Posterior cingulate gyrus (tissue), 11 donors: ENCODE measurements at regions not wholly inside any gene's neighbourhood (a gene's known extent, or its start where the extent isn't known, plus 50 kb on each side); places are given as distances from the start of the nearest gene placed in this dataset.
A peak's percentile ranks its signal among the peaks of the same experiment; 100 is the strongest.

ENCODE experiments used
- DNase-seq, 10 donors: peaks; one replicate each; pipeline versions ENCODE4 v3.0.0 to v3.0.0-alpha.2; 2020 to 2021; ENCODE audit warnings: mixed read lengths in 3 of 10
- intact Hi-C: fragments of 100-400 bp; cut with DNase I; formaldehyde crosslinking; loops from one replicate; pipeline ENCODE4 v1.15.1; 2023

DNA sequence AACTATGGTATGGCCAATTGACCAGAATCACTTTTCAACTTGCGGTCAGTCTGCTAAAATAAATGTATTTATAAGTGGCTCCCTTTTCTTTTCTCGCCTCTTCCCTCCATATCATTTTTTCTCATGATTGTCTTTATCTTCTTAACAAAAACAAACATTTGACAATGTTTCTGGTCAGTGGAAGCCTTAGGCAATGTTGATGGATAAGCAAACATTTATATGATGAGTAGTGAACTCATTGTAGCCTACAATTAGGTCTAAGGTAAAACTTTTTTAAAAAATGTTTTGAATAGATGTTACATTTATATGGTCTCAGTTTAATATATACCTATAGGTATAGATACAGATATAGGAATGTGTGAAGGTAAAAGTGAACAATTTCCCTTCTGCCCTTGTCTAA is 355.4 kb downstream of the MFSD1 start:
- intact Hi-C loops: no loop called here
- no peak for DNase-seq

DNA sequence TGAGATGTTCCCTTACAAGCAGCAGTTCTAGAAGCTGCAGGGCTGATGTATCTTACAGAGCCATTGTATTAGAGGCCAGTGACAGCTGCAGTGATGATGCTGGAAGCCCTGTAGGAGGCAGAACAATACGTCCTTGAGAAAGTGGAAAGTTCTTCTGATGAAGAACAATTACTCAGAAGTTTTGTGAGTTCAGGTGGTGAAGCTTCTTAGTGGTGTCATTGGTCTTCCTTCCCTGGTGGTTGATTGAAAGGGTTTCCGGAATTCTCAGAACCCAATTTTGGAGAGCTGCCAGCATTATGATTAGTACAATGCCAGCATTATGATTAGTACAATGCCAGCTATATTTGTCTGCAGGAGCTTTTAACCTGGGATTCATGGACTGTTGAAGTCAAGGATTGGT is 356.4 kb downstream of the MFSD1 start:
- DNase-seq: no peak
- intact Hi-C loops: no loop called here

DNA sequence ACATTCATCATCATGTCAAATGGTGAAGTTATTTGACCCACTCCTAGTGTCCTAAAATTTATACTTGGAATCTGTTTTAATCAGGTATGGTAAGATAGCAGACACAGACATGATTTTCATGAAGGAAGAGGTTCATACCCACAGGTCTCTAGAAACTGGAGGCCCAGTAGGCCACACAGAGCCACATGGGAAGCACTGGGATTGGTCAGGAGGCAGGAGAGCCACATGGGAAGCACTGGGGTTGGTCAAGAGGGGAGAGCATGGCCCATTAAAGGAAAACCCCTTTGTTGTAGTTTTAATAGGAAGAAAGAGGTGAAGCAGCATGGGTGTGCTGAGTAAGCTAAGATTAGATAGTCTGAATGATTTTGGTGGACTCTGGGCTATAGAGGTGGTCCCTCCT is 356.9 kb downstream of the MFSD1 start:
- intact Hi-C loops: no loop called here

GRCh38 chr3:159159546-159159945 is 357.7 kb downstream of the MFSD1 start:
- no peak for DNase-seq
- intact Hi-C loops: no loop called here

More for the DNA sequence above, 356.9 kb downstream of the MFSD1 start:
- peak in 1 of 10 donors; percentile 51 for DNase-seq

GRCh38 chr3:159163656-159164055 is 361.8 kb downstream of the MFSD1 start:
- no peak for DNase-seq
- intact Hi-C loops: no loop called here

DNA sequence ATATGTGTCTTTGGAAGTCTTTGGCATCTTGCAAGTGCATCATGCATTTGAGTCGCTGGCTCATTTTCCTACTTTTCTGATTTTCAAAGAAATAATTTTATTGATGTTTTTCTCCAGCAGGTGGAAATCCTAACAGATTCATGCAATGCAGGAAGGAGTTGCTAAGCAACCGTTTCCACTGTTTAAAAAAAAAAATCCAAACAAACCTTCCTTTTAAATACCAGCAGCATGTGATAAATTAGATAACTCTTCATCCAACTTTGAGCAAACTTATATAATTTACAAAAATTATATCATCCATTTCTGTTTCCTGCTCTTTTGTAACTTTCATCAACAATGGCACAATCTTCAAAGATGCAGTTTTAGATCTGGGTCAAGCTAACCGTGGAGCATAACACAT is 364.1 kb downstream of the MFSD1 start:
- no peak for DNase-seq
- intact Hi-C loops: no loop called here

DNA sequence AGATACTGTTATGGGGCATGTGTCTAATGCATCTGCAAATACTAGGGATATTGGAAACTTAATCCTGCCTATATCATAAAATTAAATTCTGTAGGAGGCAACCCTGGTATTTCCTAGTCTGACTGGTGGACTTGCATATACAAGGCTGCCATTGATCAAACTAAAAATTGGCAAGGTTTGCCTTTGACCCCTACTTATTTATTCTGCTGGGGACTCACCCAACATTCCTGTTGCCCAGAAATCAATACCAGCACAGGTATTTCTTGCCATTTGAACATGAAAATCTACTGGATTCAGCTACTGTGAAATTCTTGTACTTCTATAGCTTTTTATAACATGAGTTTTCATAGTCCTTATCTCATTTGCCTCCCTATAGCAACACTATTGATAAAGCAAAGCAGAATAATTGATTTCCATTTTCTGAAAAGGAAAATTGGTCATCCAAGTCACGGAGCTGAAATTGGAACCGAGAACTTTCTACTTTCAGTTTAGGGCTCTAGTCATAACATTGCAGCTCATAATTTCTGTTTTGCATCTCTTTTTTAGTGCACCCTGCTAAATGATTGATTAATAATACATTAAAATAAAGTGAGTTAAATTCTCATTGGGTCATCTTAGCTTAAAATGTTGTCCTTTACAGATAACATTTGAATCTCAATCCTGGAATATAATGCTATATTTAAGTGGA is 365.2 kb downstream of the MFSD1 start:
- no peak for DNase-seq
- intact Hi-C loops: no loop called here

- DNase-seq: no peak
- intact Hi-C loops: no loop called here
These were observed 366.9 kb downstream of the MFSD1 start for GRCh38 chr3:159168788-159169187.

DNA sequence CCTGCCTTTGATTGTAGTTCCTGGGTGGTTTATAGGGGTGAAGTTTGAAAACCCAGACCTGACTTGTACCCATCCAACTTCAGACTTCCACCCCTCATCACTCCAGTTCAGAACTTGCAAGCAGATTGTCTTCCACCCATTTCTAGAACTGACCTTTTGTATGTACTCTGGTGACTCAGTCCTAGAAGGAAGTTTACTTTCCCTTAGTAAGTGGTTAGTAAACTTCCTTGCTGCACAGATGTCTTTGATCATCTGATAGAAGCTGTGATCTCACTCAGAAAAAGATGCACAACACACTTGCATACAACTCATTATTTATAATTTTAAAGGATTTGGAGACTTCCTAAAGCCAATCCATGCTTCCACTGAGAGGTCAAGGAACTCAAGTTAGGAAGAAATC is 368.0 kb downstream of the MFSD1 start:
- intact Hi-C loops: no loop called here
- DNase-seq: no peak

DNA sequence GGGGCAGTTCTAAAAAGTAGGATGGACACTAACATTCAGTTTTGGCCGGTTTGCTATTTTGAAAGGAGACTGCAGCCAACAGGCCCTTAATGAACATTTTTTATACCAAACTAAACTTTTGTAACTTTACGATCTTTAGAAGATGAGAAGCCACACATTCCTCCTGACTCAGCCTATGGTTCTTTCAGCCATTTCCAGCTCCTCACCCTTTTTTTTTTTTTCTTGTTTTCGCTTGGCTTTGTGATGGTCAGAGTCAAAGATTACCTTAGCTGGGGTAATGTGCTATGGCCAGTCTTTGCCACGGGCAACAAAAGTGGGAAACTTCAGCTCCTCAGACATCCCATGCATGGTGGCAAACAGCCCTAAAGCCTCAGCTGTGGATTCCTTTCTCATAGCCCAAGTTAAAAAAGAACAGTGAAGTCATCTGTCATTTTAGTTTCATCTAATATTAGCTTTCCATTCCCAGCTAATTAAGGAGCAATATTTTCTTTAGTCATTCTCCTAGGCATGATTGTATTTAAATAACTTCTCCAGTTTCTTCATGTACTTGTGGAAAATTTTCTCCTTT is 368.7 kb downstream of the MFSD1 start:
- DNase-seq: no peak
- intact Hi-C loops: no loop called here

- intact Hi-C loops: no loop called here
- DNase-seq: no peak
These were observed 369.5 kb downstream of the MFSD1 start for GRCh38 chr3:159171333-159171732.

GRCh38 chr3:159172473-159172872 is 370.6 kb downstream of the MFSD1 start:
- no peak for DNase-seq
- intact Hi-C loops: no loop called here

DNA sequence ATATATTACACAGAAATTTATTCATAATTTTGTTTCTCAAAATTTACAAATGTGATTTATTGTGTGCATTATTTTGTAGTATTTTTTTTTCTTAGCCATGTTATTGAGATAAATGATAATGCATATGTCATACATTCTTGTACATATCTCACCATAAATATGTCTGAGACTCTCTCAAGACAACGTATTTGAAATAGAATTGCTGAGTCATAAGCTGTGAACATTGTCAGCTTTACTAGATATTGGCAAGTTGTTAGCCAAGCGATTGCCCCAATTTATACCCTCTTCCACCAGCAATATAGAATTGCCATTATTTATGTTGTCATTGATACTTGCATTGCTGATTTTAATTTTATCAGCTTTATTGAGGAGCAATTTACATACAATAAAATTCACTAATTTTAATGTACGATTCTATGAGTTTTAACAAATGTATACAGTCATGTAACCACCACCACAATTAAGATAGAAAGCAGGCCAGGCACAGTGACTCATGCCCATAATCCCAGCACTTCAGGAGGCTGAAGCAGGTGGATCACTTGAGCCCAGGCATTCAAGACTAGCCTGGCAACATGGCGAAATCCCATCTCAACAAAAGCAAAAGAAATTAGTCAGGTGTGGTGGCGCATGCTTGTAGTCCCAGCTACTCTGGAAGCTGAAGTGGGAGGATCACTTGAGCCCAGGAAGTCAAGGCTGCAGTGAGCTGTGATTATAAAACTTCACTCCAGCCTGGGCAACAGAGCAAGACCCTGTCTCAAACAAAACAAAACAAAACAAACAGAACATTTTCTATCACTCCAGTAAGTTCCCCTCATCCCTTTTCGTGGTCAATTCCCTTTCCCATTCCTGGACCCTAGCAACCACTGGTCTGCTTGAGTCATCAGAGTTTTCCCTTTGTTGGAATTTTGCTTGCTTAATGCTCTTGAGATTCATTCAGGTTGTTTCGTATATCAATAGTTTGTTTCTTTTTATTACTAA is 373.1 kb downstream of the MFSD1 start:
- intact Hi-C loops: no loop called here

GRCh38 chr3:159178209-159178897 is 376.5 kb downstream of the MFSD1 start:
- intact Hi-C loops: no loop called here
- DNase-seq: no peak

More for the DNA sequence above, 373.1 kb downstream of the MFSD1 start:
- DNase-seq: no peak

GRCh38 chr3:159182961-159183360 is 381.1 kb downstream of the MFSD1 start:
- intact Hi-C loops: no loop called here
- no peak for DNase-seq

DNA sequence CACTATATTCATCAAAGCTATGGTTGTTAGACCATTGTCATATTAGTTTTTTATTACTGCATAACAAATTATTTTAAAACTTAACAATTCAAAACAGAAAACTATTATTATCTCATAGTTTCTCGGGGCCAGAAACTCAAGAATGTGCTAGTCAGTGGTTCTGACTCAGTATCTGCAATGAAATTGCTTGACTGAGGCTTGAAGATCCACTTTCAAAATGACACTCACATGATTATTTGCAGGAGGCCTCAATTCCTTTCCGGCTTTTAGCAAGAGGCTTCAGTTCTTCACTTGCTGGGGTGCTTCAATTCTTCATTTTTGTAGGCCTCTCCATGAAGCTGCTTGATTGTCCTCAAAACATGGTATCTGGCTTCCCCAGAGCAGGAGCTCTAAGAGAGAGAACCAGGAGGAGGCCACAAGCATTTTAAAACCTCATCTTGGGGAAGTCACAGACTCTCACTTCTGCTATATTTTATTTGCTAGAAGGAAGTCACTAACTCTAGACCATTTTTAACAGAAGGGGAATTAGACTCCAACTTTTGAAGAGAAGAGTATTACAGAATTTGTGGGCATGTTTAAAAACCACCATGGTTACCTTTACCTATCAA is 383.7 kb downstream of the MFSD1 start:
- intact Hi-C loops: no loop called here

DNA sequence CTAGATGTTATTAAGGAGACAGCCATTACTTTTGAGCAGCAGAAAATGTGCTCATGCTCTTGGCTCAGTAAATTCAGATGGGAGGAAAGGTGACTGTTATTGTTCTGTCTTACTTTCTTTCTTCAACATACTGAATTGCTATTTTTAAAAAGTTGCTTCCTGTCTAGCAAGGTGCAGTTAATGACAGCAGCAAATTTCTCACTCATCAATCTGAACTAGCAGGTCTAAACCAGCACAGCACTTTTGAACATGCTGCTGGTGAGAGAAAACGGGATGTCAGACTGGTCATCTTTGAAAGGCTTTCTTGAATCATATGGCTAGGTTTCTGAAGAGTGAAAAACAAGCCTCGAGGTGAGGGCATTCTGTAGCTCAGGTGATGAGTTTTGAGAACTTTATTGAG is 384.7 kb downstream of the MFSD1 start:
- no peak for DNase-seq
- intact Hi-C loops: no loop called here

More for the DNA sequence above, 383.7 kb downstream of the MFSD1 start:
- DNase-seq: no peak

- DNase-seq: peak in 2 of 10 donors; percentile 60 to 71
These were observed 385.4 kb downstream of the MFSD1 start for GRCh38 chr3:159187232-159187631.

GRCh38 chr3:159187706-159188105 is 385.9 kb downstream of the MFSD1 start:
- intact Hi-C loops: no loop called here
- DNase-seq: no peak

More at GRCh38 chr3:159187232-159187631, 385.4 kb downstream of the MFSD1 start:
- intact Hi-C loops: no loop called here

GRCh38 chr3:159189994-159190669 is 388.3 kb downstream of the MFSD1 start:
- peak in 1 of 10 donors; percentile 68 for DNase-seq
- intact Hi-C loops: no loop called here
